ENCODE measurements at regions not wholly inside any gene's neighbourhood (a gene's known extent, or its start where the extent isn't known, plus 50 kb on each side); places are given as distances from the start of the nearest gene placed in this dataset.

DNA sequence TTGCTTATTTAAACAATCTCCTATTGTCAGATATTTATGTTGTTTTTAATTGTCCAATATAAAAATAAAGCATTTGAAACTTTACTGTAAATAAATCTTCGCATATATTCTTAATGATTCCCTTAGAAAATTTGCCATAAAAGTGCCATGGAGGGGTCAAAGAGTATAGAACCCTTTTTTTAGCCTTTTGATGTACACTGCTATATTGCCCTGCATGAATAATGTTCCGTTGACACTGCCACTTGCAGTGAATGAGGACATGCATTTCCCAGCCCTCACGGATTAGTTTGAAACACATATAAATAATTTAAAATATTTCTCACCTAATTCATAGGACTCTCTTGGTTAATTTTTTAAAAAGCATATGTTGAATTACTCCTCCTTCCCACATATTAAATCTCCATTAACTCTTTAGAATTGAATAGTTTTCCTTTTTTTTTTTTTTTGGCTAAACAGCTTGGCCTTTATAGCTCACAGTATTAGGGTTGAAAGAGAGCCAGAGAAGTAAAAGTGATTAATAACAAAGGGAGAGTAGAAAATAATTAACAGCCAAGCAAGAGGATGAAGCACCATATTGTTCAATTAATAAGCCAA lies 129.8 kb upstream of the SGCD start:
- no peak overlapping the region for H4K8ac ChIP-seq (ENCODE audit: extremely low read depth, insufficient read depth, low read length)
- no peaks in the 10 kb centered on the region for H3K79me2 ChIP-seq (ENCODE audit: control insufficient read depth in 1 of 2, insufficient read depth in 2 of 2, low read length in 2 of 2)
- no peak overlapping the region for H2AFZ ChIP-seq (ENCODE audit: low read length)
- DNase-seq (ENCODE audit: low read depth in 1 of 2, low spot score in 2 of 2) (no peak), FAIRE-seq (no peak)
- H3K56ac ChIP-seq (replicated peaks; ENCODE audit: insufficient read length, low read depth, low read length), result no peak overlapping the region
- no peaks in the 10 kb centered on the region for H3K27me3 ChIP-seq (replicated peaks in 1 of 4; ENCODE audit: control insufficient read depth in 3 of 4, extremely low read depth in 1 of 4, insufficient read depth in 3 of 4, low read length in 3 of 4)
- H3K23ac ChIP-seq (ENCODE audit: insufficient read length), result no peak overlapping the region
- 91% methylated on average over 3 of the region's 3 CpGs; no CpG with 5 or more reads in 1 of the 2 experiments for WGBS, 2 experiments (ENCODE audit: extremely low coverage in 1 of 2, insufficient coverage in 1 of 2, insufficient read length in 1 of 2, insufficient replicate concordance in 2 of 2, low coverage in 1 of 2, low lambda C conversion rate in 2 of 2, missing lambda C conversion rate in 1 of 2)
- no peak overlapping the region for H3K4me2 ChIP-seq (ENCODE audit: insufficient read depth in 1 of 2, low read depth in 2 of 2, low read length in 2 of 2)
- H2BK15ac ChIP-seq (ENCODE audit: low read length), result no peak overlapping the region
- no peak overlapping the region for H3K9ac ChIP-seq (replicated peaks in 1 of 4; ENCODE audit: extremely low read depth in 1 of 4, low read depth in 3 of 4, low read length in 3 of 4)
- no peaks in the 10 kb centered on the region for H3K36me3 ChIP-seq (ENCODE audit: control insufficient read depth in 2 of 4, insufficient read depth in 4 of 4, low read length in 3 of 4)
- H3K9me3 ChIP-seq (ENCODE audit: insufficient read depth in 2 of 2, low read depth in 1 of 2, low read length in 1 of 2), result no peaks in the 10 kb centered on the region
- no peak overlapping the region for H4K5ac ChIP-seq (ENCODE audit: insufficient read length, low read depth, low read length)
- H2AK5ac ChIP-seq (ENCODE audit: low read depth, low read length), result no peak overlapping the region
- no peak overlapping the region for H4K91ac ChIP-seq (replicated peaks; ENCODE audit: insufficient read length, low read length)
- no peak overlapping the region for H3K4ac ChIP-seq (replicated peaks; ENCODE audit: insufficient read length, low read depth, low read length)
- no peak overlapping the region for H3K18ac ChIP-seq (ENCODE audit: extremely low read depth, low read length)
- no peak overlapping the region for H3K4me3 ChIP-seq (ENCODE audit: extremely low read depth in 1 of 4, insufficient read depth in 2 of 4, low read depth in 3 of 4, low read length in 4 of 4)
- H4K20me1 ChIP-seq (replicated peaks in 1 of 2; ENCODE audit: control insufficient read depth in 1 of 2, insufficient read depth in 2 of 2, low read length in 2 of 2), result no peaks in the 10 kb centered on the region
- ChIA-PET CTCF (ENCODE audit: partially characterized antibody) (no interaction called here), POLR2A (ENCODE audit: partially characterized antibody) (no interaction called here)
- no peak overlapping the region for H2BK12ac ChIP-seq (ENCODE audit: low read depth, low read length)
- H2BK5ac ChIP-seq (ENCODE audit: low read depth, low read length), result no peak overlapping the region
- H3K27ac ChIP-seq (ENCODE audit: low read depth, low read length), result no peak overlapping the region
- H3K79me1 ChIP-seq (ENCODE audit: low read depth, low read length), result no peaks in the 10 kb centered on the region
- no peak overlapping the region for H3K14ac ChIP-seq (ENCODE audit: insufficient read length)
- H2BK120ac ChIP-seq (replicated peaks; ENCODE audit: low read depth, low read length), result no peak overlapping the region
- no peaks in the 10 kb centered on the region for H3K23me2 ChIP-seq (ENCODE audit: low read depth, low read length)
- H2BK20ac ChIP-seq (ENCODE audit: low read length), result no peak overlapping the region
- H3K4me1 ChIP-seq (replicated peaks in 1 of 4; ENCODE audit: control insufficient read depth in 3 of 4, insufficient read depth in 4 of 4, low read length in 3 of 4), result peaks cover 0 to 3% (median 0%) of the 10 kb centered on the region in 4 experiments; a peak in 2 of 7 replicates
- TF ChIP-seq JUND (IDR thresholded peaks at IDR 0.05; ENCODE audit: low read length), result no peak
- no peak for TF ChIP-seq SIN3A (conservative IDR thresholded peaks at IDR 0.05 in 1 of 2, IDR thresholded peaks at IDR 0.05 in 1 of 2; ENCODE audit: low read depth in 1 of 2, low read length in 2 of 2)
- TF ChIP-seq ZNF274 (IDR thresholded peaks at IDR 0.05; ENCODE audit: borderline replicate concordance, extremely low read depth, low read length), result no peak
- TF ChIP-seq GTF2F1 (IDR thresholded peaks at IDR 0.05; ENCODE audit: borderline replicate concordance, low read depth, low read length), result no peak
- TF ChIP-seq EGR1 (IDR thresholded peaks at IDR 0.05; ENCODE audit: borderline replicate concordance, low read depth, low read length), result no peak
- TF ChIP-seq HDAC2 (IDR thresholded peaks at IDR 0.05; ENCODE audit: borderline replicate concordance in 1 of 2, low read depth in 2 of 2, low read length in 2 of 2), result no peak
- TF ChIP-seq CBX5 (IDR thresholded peaks at IDR 0.05; ENCODE audit: low read depth, low read length), result no peak
- TF ChIP-seq TAF7 (optimal IDR thresholded peaks at IDR 0.05; ENCODE audit: borderline replicate concordance, low read depth, low read length), result no peak
- TF ChIP-seq TAF1 (IDR thresholded peaks at IDR 0.05; ENCODE audit: low read depth, low read length), result no peak
- no peak for TF ChIP-seq SUZ12 (IDR thresholded peaks at IDR 0.05; ENCODE audit: low read length)
- TF ChIP-seq RAD21 (IDR thresholded peaks at IDR 0.05 in 1 of 2, conservative IDR thresholded peaks at IDR 0.05 in 1 of 2; ENCODE audit: low read depth in 2 of 2, low read length in 2 of 2), result no peak
- TF ChIP-seq CBX8 (IDR thresholded peaks at IDR 0.05; ENCODE audit: borderline replicate concordance, low read depth, low read length), result no peak
- no peak for TF ChIP-seq EP300 (IDR thresholded peaks at IDR 0.05; ENCODE audit: borderline replicate concordance in 1 of 2, low read depth in 2 of 2, low read length in 2 of 2)

Data from H1 (cell line).